ENCODE measurements at regions not wholly inside any gene's neighbourhood (a gene's known extent, or its start where the extent isn't known, plus 50 kb on each side); places are given as distances from the start of the nearest gene placed in this dataset.

- no peak overlapping the region for H3K9ac ChIP-seq
- H3K9me2 ChIP-seq: no peaks in the 10 kb centered on the region
- no peak for TF ChIP-seq MEF2A (IDR thresholded peaks at IDR 0.05; ENCODE audit: borderline replicate concordance, low read depth)
- no peak for TF ChIP-seq USF2 (IDR thresholded peaks at IDR 0.05; ENCODE audit: borderline replicate concordance, low read depth, low read length)
- TF ChIP-seq YY1 (IDR thresholded peaks at IDR 0.05; ENCODE audit: low read depth): no peak
- no peaks in the 10 kb centered on the region for H3K27me3 ChIP-seq (ENCODE audit: insufficient read depth)
- H3K4me3 ChIP-seq (ENCODE audit: low read depth in 2 of 2, low read length in 1 of 2): no peak overlapping the region
- H3K4me2 ChIP-seq: no peak overlapping the region
- H3K4me1 ChIP-seq (ENCODE audit: control insufficient read depth in 1 of 2, insufficient read depth in 2 of 2, low read depth in 1 of 2, low read length in 1 of 2): no peaks in the 10 kb centered on the region
- CTCF ChIA-PET: no interaction called here
- POLR2A ChIA-PET: no interaction called here
- 82% methylated on average over 2 of the region's 2 CpGs for WGBS (ENCODE audit: low lambda C conversion rate)
- no peak overlapping the region for H2AFZ ChIP-seq (ENCODE audit: low read depth)
- no peaks in the 10 kb centered on the region for H3F3A ChIP-seq (replicated peaks; ENCODE audit: insufficient read depth)
- H4K20me1 ChIP-seq (ENCODE audit: insufficient read depth): no peaks in the 10 kb centered on the region
- no peaks in the 10 kb centered on the region for H3K36me3 ChIP-seq (replicated peaks in 1 of 2; ENCODE audit: control insufficient read depth in 1 of 2, insufficient read depth in 2 of 2, low read length in 1 of 2)
- H3K79me2 ChIP-seq (ENCODE audit: insufficient read depth): no peaks in the 10 kb centered on the region
- no peak overlapping the region; a peak in 1 of 4 replicates for H3K27ac ChIP-seq (ENCODE audit: low read depth in 2 of 2, low read length in 1 of 2)
- 0 out of 2 replicates have a peak, but pooled peaks cover 1% of the 10 kb centered on the region for H3K9me3 ChIP-seq
- DNase-seq: no peak
These were observed 376.4 kb downstream of the CNTN6 start for GRCh38 chr3:1469248-1469647.

- Histone ChIP-seq H3K4me1 (ENCODE audit: control insufficient read depth in 1 of 2, insufficient read depth in 2 of 2, low read depth in 1 of 2, low read length in 1 of 2) (no peaks in the 10 kb centered on the region), H3K4me2 (no peak overlapping the region), H3K9ac (no peak overlapping the region), H4K20me1 (ENCODE audit: insufficient read depth) (no peaks in the 10 kb centered on the region), H3K9me2 (no peaks in the 10 kb centered on the region), H3K79me2 (ENCODE audit: insufficient read depth) (no peaks in the 10 kb centered on the region), H3K27me3 (ENCODE audit: insufficient read depth) (no peaks in the 10 kb centered on the region), H3F3A (replicated peaks; ENCODE audit: insufficient read depth) (no peaks in the 10 kb centered on the region), H3K9me3 (no peaks in the 10 kb centered on the region), H3K36me3 (replicated peaks in 1 of 2; ENCODE audit: control insufficient read depth in 1 of 2, insufficient read depth in 2 of 2, low read length in 1 of 2) (no peaks in the 10 kb centered on the region), H3K27ac (ENCODE audit: low read depth in 2 of 2, low read length in 1 of 2) (no peak overlapping the region), H2AFZ (ENCODE audit: low read depth) (no peak overlapping the region), H3K4me3 (ENCODE audit: low read depth in 2 of 2, low read length in 1 of 2) (no peak overlapping the region)
- ChIA-PET POLR2A (no interaction called here), CTCF (interaction anchor here (0.7 kb wide), 1 partner anchor 1474 kb away, joined by 3 read pairs; no protein-coding TSS in a partner anchor)
- 3% methylated on average over 2 of the region's 2 CpGs for WGBS (ENCODE audit: low lambda C conversion rate)
- no peak for TF ChIP-seq EP300 (IDR thresholded peaks at IDR 0.05; ENCODE audit: borderline replicate concordance in 1 of 2, low read depth in 1 of 2, low read length in 1 of 2)
- no peak for TF ChIP-seq ZBTB33 (IDR thresholded peaks at IDR 0.05; ENCODE audit: borderline replicate concordance, low read depth)
- no peak for TF ChIP-seq TCF12 (IDR thresholded peaks at IDR 0.05)
- TF ChIP-seq FOXM1 (IDR thresholded peaks at IDR 0.05; ENCODE audit: low read depth): no peak
- no peak for TF ChIP-seq RXRA (IDR thresholded peaks at IDR 0.05; ENCODE audit: borderline replicate concordance, low read depth)
- TF ChIP-seq MAX (IDR thresholded peaks at IDR 0.05; ENCODE audit: low read depth): no peak
- no peak for TF ChIP-seq USF2 (IDR thresholded peaks at IDR 0.05; ENCODE audit: borderline replicate concordance, low read depth, low read length)
- TF ChIP-seq YY1 (IDR thresholded peaks at IDR 0.05; ENCODE audit: low read depth): no peak
- no peak for TF ChIP-seq CTCF (IDR thresholded peaks at IDR 0.05)
- no peak for TF ChIP-seq PBX3 (IDR thresholded peaks at IDR 0.05)
- no peak for DNase-seq
These were observed 376.9 kb downstream of the CNTN6 start for GRCh38 chr3:1469687-1470086.
